H9 (cell line): ENCODE measurements at regions not wholly inside any gene's neighbourhood (a gene's known extent, or its start where the extent isn't known, plus 50 kb on each side); places are given as distances from the start of the nearest gene placed in this dataset.

Source experiments
- DNase-seq: peaks from one replicate; pipeline ENCODE4 v3.0.0-alpha.2; 2017
- H2AFZ ChIP-seq: one replicate; pipeline ENCODE4 v1.6.1; 2013; ENCODE audit warnings: mild to moderate bottlenecking, low read length, control low read depth, moderate library complexity
- H2AK5ac ChIP-seq: 2 replicates; pipeline ENCODE4 v1.6.1; 2013; ENCODE audit warnings: low read length, control low read depth, mixed read lengths; ENCODE audit not compliant: insufficient read length
- H2BK120ac ChIP-seq: one replicate; pipeline ENCODE4 v1.6.1; 2013; ENCODE audit warnings: low read depth, mild to moderate bottlenecking, low read length, control low read depth, inconsistent platforms; ENCODE audit not compliant: poor library complexity, severe bottlenecking
- H2BK12ac ChIP-seq: 2 replicates; pipeline ENCODE4 v1.6.1; 2013; ENCODE audit warnings: low read length, control low read depth, mixed read lengths, low read depth; ENCODE audit not compliant: insufficient read length
- H2BK15ac ChIP-seq: 2 replicates; pipeline ENCODE4 v1.6.1; 2013; ENCODE audit warnings: low read depth, low read length, control low read depth
- H2BK20ac ChIP-seq: one replicate; pipeline ENCODE4 v1.6.1; 2013; ENCODE audit warnings: low read depth, mild to moderate bottlenecking, low read length, control low read depth, inconsistent platforms; ENCODE audit not compliant: poor library complexity, severe bottlenecking
- H2BK5ac ChIP-seq: 2 replicates; pipeline ENCODE4 v1.6.1; 2013; ENCODE audit warnings: low read length, control low read depth, mixed read lengths; ENCODE audit not compliant: insufficient read length
- H3K14ac ChIP-seq: 2 replicates; pipeline ENCODE4 v1.6.1; 2013; ENCODE audit warnings: low read length, control low read depth; ENCODE audit not compliant: insufficient read depth
- H3K18ac ChIP-seq: 2 replicates; pipeline ENCODE4 v1.6.1; 2013; ENCODE audit warnings: low read depth, mild to moderate bottlenecking, mixed read lengths, low read length, control low read depth; ENCODE audit not compliant: insufficient read length
- H3K23ac ChIP-seq: 2 replicates; pipeline ENCODE4 v1.6.1; 2013; ENCODE audit warnings: low read length, control low read depth, mixed read lengths, low read depth; ENCODE audit not compliant: insufficient read length
- H3K23me2 ChIP-seq: 2 replicates; pipeline ENCODE4 v1.6.1; 2013; ENCODE audit warnings: low read depth, mild to moderate bottlenecking, mixed read lengths, low read length, control low read depth; ENCODE audit not compliant: insufficient read length, poor library complexity, severe bottlenecking
- H3K27ac ChIP-seq: 2 replicates; pipeline ENCODE4 v1.5.1; 2013; ENCODE audit warnings: low read length, control low read depth, mixed read lengths, low read depth; ENCODE audit not compliant: insufficient read length
- H3K27me3 ChIP-seq: 2 replicates; pipeline ENCODE4 v1.6.1; 2013; ENCODE audit warnings: low read length, control low read depth, inconsistent platforms; ENCODE audit not compliant: insufficient read depth
- H3K4ac ChIP-seq: 2 replicates; pipeline ENCODE4 v1.6.1; 2013; ENCODE audit warnings: low read depth, mild to moderate bottlenecking, control low read depth, inconsistent platforms, low read length, moderate library complexity
- H3K4me1 ChIP-seq: 2 replicates; pipeline ENCODE4 v1.6.1; 2013; ENCODE audit warnings: low read length, control low read depth, inconsistent platforms; ENCODE audit not compliant: insufficient read depth
- H3K4me2 ChIP-seq: 2 replicates; pipeline ENCODE4 v1.6.1; 2013; ENCODE audit warnings: low read length, control low read depth, mixed read lengths; ENCODE audit not compliant: insufficient read length, insufficient read depth
- H3K56ac ChIP-seq: 2 replicates; pipeline ENCODE4 v1.6.1; 2013; ENCODE audit warnings: low read depth, mild to moderate bottlenecking, mixed read lengths, low read length, control low read depth; ENCODE audit not compliant: insufficient read length
- H3K79me1 ChIP-seq: 2 replicates; pipeline ENCODE4 v1.6.1; 2013; ENCODE audit warnings: low read depth, mild to moderate bottlenecking, moderate library complexity, low read length, control low read depth, inconsistent platforms; ENCODE audit not compliant: insufficient read depth, poor library complexity, severe bottlenecking
- H3K79me2 ChIP-seq: 2 replicates; pipeline ENCODE4 v1.6.1; 2013; ENCODE audit warnings: low read length, control low read depth, inconsistent platforms; ENCODE audit not compliant: insufficient read depth
- H3K9ac ChIP-seq: 2 replicates; pipeline ENCODE4 v1.6.1; 2013; ENCODE audit warnings: low read length, control low read depth, mixed read lengths; ENCODE audit not compliant: insufficient read length; ENCODE audit errors: extremely low read depth
- H3K9me3 ChIP-seq: one replicate; pipeline ENCODE4 v1.6.1; 2013; ENCODE audit warnings: low read depth, low read length, inconsistent platforms; ENCODE audit not compliant: control insufficient read depth
- H3T11ph ChIP-seq: one replicate; pipeline ENCODE4 v1.6.1; 2013; ENCODE audit warnings: mild to moderate bottlenecking, low read length, control low read depth, inconsistent platforms
- H4K20me1 ChIP-seq: one replicate; pipeline ENCODE4 v1.6.1; 2013; ENCODE audit not compliant: control insufficient read depth, insufficient read length, insufficient read depth
- H4K5ac ChIP-seq: 2 replicates; pipeline ENCODE4 v1.6.1; 2013; ENCODE audit warnings: low read depth, mild to moderate bottlenecking, mixed read lengths, low read length, control low read depth; ENCODE audit not compliant: insufficient read length
- H4K8ac ChIP-seq: replicated peaks from 2 replicates; pipeline ENCODE4 v1.6.1; 2013; ENCODE audit warnings: low read length, control low read depth, mixed read lengths, low read depth; ENCODE audit not compliant: insufficient read length
- H4K91ac ChIP-seq: 2 replicates; pipeline ENCODE4 v1.6.1; 2013; ENCODE audit warnings: low read depth, mild to moderate bottlenecking, moderate library complexity, mixed read lengths, low read length, control low read depth; ENCODE audit not compliant: insufficient read length
- H3K27ac Mint-ChIP-seq, 3 experiments: 2 replicates in 2 of 3; 3 replicates in 1 of 3; pipeline ENCODE4 v1.8.0; 2020 to 2021; ENCODE audit warnings: mixed read lengths in 3 of 3, mild to moderate bottlenecking in 1 of 3, moderate library complexity in 1 of 3
- H3K27me3 Mint-ChIP-seq: 2 replicates; pipeline ENCODE4 v1.8.0; 2021; ENCODE audit warnings: low read depth, mild to moderate bottlenecking, moderate library complexity, mixed read lengths
- H3K36me3 Mint-ChIP-seq, 3 experiments: 2 replicates in 2 of 3; 3 replicates in 1 of 3; pipeline ENCODE4 v1.8.0; 2020 to 2021; ENCODE audit warnings: low read depth in 3 of 3, mixed read lengths in 3 of 3; ENCODE audit not compliant: insufficient read depth in 1 of 3
- H3K4me1 Mint-ChIP-seq, 2 experiments: 2 replicates each; pipeline ENCODE4 v1.8.0; 2020; ENCODE audit warnings: mixed read lengths in 2 of 2
- H3K4me3 Mint-ChIP-seq, 2 experiments: 2 replicates in 1 of 2; 3 replicates in 1 of 2; pipeline ENCODE4 v1.8.0; 2020 to 2021; ENCODE audit warnings: mild to moderate bottlenecking in 2 of 2, mixed read lengths in 2 of 2, moderate library complexity in 1 of 2
- H3K9me3 Mint-ChIP-seq, 2 experiments: 2 replicates in 1 of 2; 3 replicates in 1 of 2; pipeline ENCODE4 v1.8.0; 2020; ENCODE audit warnings: mild to moderate bottlenecking in 2 of 2, mixed read lengths in 2 of 2, moderate library complexity in 1 of 2
- WGBS: extraction: QIAGEN DNeasy Blood & Tissue Kit; methylation state at CpG from one replicate; pipeline ENCODE4 v1.1.7; 2013; ENCODE audit warnings: missing lambda C conversion rate, low lambda C conversion rate, mixed read lengths; ENCODE audit not compliant: insufficient read length; ENCODE audit errors: extremely low coverage; 5-methylcytosine and 5-hydroxymethylcytosine counted together
- TF ChIP-seq, protein P1 (sequence below): fragments of 200-600 bp; sonication (generic); conservative IDR thresholded peaks from 3 replicates; pipeline ENCODE4 v1.8.0; 2021; ENCODE audit warnings: antibody characterized with exemption, mild to moderate bottlenecking

DNA sequence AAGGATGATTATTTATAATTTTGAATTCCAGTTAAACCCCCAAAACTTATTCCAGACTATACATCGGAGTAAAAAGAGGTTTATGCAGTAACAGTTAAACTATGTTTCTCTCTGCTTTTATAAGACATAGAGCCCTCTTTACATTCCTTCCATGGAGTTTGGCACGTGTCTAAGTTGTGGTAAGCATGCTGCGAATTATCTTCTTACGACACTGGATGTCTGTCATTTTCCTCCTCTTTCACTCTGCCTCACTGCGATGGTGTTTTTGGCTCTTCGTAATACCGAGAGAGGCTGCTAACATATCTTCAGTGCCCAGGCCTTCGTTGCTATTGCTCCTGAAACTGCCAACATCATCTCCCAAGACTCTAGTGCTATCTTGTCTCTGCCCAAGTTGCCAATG lies 83.9 kb upstream of the TGFBR2 start:
- no peaks in the 10 kb centered on the region for H3K27me3 Mint-ChIP-seq
- no peaks in the 10 kb centered on the region for H3K79me2 ChIP-seq
- TF ChIP-seq, protein P1, sequence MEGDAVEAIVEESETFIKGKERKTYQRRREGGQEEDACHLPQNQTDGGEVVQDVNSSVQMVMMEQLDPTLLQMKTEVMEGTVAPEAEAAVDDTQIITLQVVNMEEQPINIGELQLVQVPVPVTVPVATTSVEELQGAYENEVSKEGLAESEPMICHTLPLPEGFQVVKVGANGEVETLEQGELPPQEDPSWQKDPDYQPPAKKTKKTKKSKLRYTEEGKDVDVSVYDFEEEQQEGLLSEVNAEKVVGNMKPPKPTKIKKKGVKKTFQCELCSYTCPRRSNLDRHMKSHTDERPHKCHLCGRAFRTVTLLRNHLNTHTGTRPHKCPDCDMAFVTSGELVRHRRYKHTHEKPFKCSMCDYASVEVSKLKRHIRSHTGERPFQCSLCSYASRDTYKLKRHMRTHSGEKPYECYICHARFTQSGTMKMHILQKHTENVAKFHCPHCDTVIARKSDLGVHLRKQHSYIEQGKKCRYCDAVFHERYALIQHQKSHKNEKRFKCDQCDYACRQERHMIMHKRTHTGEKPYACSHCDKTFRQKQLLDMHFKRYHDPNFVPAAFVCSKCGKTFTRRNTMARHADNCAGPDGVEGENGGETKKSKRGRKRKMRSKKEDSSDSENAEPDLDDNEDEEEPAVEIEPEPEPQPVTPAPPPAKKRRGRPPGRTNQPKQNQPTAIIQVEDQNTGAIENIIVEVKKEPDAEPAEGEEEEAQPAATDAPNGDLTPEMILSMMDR: no peak
- no peak overlapping the region for H2BK5ac ChIP-seq
- no peak overlapping the region for H2BK20ac ChIP-seq
- H3K79me1 ChIP-seq: no peaks in the 10 kb centered on the region
- no peaks in the 10 kb centered on the region for H4K20me1 ChIP-seq
- H3K4me1 ChIP-seq: no peaks in the 10 kb centered on the region
- no peak overlapping the region for H2AFZ ChIP-seq
- H2BK15ac ChIP-seq: no peak overlapping the region
- H3K4me3 Mint-ChIP-seq: no peak overlapping the region
- no peak overlapping the region for H2AK5ac ChIP-seq
- H3K9me3 Mint-ChIP-seq: peaks cover 0 to 2% of the 10 kb centered on the region in 2 experiments; a peak in 1 of 5 replicates
- H3K9me3 ChIP-seq: no peaks in the 10 kb centered on the region
- H3K27ac Mint-ChIP-seq: no peak overlapping the region; a peak in 1 of 7 replicates
- H3K9ac ChIP-seq: no peak overlapping the region
- no peak overlapping the region for H3K4me2 ChIP-seq
- H3K18ac ChIP-seq: no peak overlapping the region
- no peak overlapping the region for H4K8ac ChIP-seq
- H2BK120ac ChIP-seq: no peak overlapping the region
- H2BK12ac ChIP-seq: no peak overlapping the region
- H3K23ac ChIP-seq: no peak overlapping the region
- H3K27ac ChIP-seq: no peak overlapping the region
- WGBS: no CpG with 5 or more reads among the region's 8 CpGs
- H3K27me3 ChIP-seq: no peaks in the 10 kb centered on the region
- no peak overlapping the region for H3K56ac ChIP-seq
- no peak overlapping the region for H3K4ac ChIP-seq
- H3K14ac ChIP-seq: no peak overlapping the region
- no peak for DNase-seq
- peaks cover 0 to 2% of the 10 kb centered on the region in 2 experiments; a peak in 3 of 4 replicates for H3K4me1 Mint-ChIP-seq
- no peak overlapping the region for H4K5ac ChIP-seq
- no peaks in the 10 kb centered on the region for H3K36me3 Mint-ChIP-seq
- H4K91ac ChIP-seq: no peak overlapping the region
- no peaks in the 10 kb centered on the region for H3K23me2 ChIP-seq
- H3T11ph ChIP-seq: no peak overlapping the region
